DOHH2 (cell line): ENCODE measurements at regions not wholly inside any gene's neighbourhood (a gene's known extent, or its start where the extent isn't known, plus 50 kb on each side); places are given as distances from the start of the nearest gene placed in this dataset.
A peak's percentile ranks its signal among the peaks of the same experiment; 100 is the strongest.

Experiments
- H3F3A ChIP-seq: fragments of 200-600 bp; sonication (generic), shearing (Covaris generic); 2 replicates; pipeline ENCODE4 v1.6.0; 2016; ENCODE audit warnings: antibody characterized with exemption, mild to moderate bottlenecking; ENCODE audit not compliant: control insufficient read depth, insufficient read depth
- H3K27ac ChIP-seq: fragments of 200-600 bp; sonication (generic); 2 replicates; pipeline ENCODE4 v1.5.1; 2014; ENCODE audit warnings: low read depth, mild to moderate bottlenecking, low read length, moderate library complexity
- H3K27me3 ChIP-seq: fragments of 200-600 bp; sonication (generic); 2 replicates; pipeline ENCODE4 v1.6.1; 2014; ENCODE audit warnings: mild to moderate bottlenecking, low read length, mixed read lengths; ENCODE audit not compliant: control insufficient read depth
- H3K36me3 ChIP-seq: fragments of 200-600 bp; sonication (generic); 2 replicates; pipeline ENCODE4 v1.6.1; 2014; ENCODE audit warnings: mild to moderate bottlenecking, low read length, moderate library complexity, mixed read lengths; ENCODE audit not compliant: control insufficient read depth
- H3K4me1 ChIP-seq: fragments of 200-600 bp; sonication (generic); 2 replicates; pipeline ENCODE4 v1.6.1; 2014; ENCODE audit warnings: mild to moderate bottlenecking, low read length, mixed read lengths; ENCODE audit not compliant: control insufficient read depth
- H3K4me2 ChIP-seq: fragments of 200-600 bp; sonication (generic); 2 replicates; pipeline ENCODE4 v1.6.0; 2014; ENCODE audit warnings: mild to moderate bottlenecking, low read length, moderate library complexity
- H3K4me3 ChIP-seq: fragments of 200-600 bp; sonication (generic); 2 replicates; pipeline ENCODE4 v1.5.1; 2014; ENCODE audit warnings: mild to moderate bottlenecking, low read length, mixed read lengths
- H3K79me2 ChIP-seq: fragments of 200-600 bp; sonication (generic); 2 replicates; pipeline ENCODE4 v1.6.1; 2014; ENCODE audit warnings: mild to moderate bottlenecking, low read length, mixed read lengths; ENCODE audit not compliant: control insufficient read depth
- H3K9me2 ChIP-seq: fragments of 200-600 bp; sonication (generic); replicated peaks from 2 replicates; pipeline ENCODE4 v1.6.1; 2014; ENCODE audit warnings: mild to moderate bottlenecking, low read length, mixed read lengths; ENCODE audit not compliant: control insufficient read depth
- H3K9me3 ChIP-seq: fragments of 200-600 bp; sonication (generic); 2 replicates; pipeline ENCODE4 v1.6.1; 2014; ENCODE audit warnings: antibody characterized with exemption, low read length, mixed read lengths; ENCODE audit not compliant: control insufficient read depth, insufficient read depth
- H4K20me1 ChIP-seq: fragments of 200-600 bp; sonication (generic); 2 replicates; pipeline ENCODE4 v1.6.0; 2014; ENCODE audit warnings: low read depth, mild to moderate bottlenecking, antibody characterized with exemption, low read length, moderate library complexity; ENCODE audit not compliant: control insufficient read depth, insufficient read depth
- EZH2phosphoT487 ChIP-seq: fragments of 200-600 bp; sonication (generic); IDR thresholded peaks from 2 replicates; pipeline ENCODE4 v1.6.1; 2017; ENCODE audit warnings: borderline replicate concordance, mild to moderate bottlenecking, antibody characterized with exemption, low read length, moderate library complexity, mixed read lengths
- TF ChIP-seq, protein P1 (sequence below): fragments of 200-600 bp; sonication (generic); IDR thresholded peaks from one replicate; pipeline ENCODE4 v1.5.1; 2014; ENCODE audit warnings: antibody characterized with exemption, mild to moderate bottlenecking, low read depth, low read length; ENCODE audit not compliant: poor library complexity, severe bottlenecking

DNA sequence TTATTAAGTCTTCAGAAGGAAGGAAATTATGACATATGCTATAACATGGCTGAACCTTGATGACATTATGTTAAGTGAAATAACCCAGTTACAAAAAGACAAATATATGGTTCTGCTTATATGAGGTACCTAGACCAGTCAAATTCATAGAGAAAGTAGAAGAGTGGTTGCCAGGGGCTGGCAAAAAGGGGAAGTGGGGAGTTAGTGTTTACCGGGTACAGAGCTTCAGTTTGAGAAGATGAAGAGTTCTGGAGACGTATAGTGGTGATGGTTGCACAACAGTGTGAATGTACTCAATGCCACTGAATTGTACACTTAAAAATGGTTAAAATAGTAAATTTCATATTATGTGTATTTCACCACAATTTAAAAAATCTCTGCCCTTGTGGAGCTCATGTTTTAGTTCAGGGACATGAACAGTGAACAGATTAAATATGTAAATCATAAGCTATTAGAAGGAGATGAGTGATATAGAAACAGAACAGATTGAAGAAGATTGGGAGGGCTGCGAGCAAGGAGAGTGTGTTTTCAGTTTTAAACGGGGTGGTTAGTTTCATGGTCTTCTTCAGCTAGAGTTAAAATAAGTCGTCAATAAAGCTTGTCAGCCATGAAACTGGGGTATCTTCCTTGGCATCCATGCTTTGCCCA is 355.2 kb downstream of the KCNRG start:
- Histone ChIP-seq H4K20me1 (no peaks in the 10 kb centered on the region), H3K4me3 (peak overlapping the region; percentile 18; the same call in 1 of the 2 replicates), H3K9me2 (no peaks in the 10 kb centered on the region), H3K4me2 (peak overlapping the region; percentile 43), H3K9me3 (no peaks in the 10 kb centered on the region), H3F3A (no peaks in the 10 kb centered on the region), H3K27me3 (no peaks in the 10 kb centered on the region), H3K27ac (no peak overlapping the region), H3K79me2 (no peaks in the 10 kb centered on the region), H3K4me1 (peaks cover 18% of the 10 kb centered on the region), H3K36me3 (no peaks in the 10 kb centered on the region)
- TF ChIP-seq, protein P1, sequence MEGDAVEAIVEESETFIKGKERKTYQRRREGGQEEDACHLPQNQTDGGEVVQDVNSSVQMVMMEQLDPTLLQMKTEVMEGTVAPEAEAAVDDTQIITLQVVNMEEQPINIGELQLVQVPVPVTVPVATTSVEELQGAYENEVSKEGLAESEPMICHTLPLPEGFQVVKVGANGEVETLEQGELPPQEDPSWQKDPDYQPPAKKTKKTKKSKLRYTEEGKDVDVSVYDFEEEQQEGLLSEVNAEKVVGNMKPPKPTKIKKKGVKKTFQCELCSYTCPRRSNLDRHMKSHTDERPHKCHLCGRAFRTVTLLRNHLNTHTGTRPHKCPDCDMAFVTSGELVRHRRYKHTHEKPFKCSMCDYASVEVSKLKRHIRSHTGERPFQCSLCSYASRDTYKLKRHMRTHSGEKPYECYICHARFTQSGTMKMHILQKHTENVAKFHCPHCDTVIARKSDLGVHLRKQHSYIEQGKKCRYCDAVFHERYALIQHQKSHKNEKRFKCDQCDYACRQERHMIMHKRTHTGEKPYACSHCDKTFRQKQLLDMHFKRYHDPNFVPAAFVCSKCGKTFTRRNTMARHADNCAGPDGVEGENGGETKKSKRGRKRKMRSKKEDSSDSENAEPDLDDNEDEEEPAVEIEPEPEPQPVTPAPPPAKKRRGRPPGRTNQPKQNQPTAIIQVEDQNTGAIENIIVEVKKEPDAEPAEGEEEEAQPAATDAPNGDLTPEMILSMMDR = no peak
- TF ChIP-seq EZH2phosphoT487 = no peak

DNA sequence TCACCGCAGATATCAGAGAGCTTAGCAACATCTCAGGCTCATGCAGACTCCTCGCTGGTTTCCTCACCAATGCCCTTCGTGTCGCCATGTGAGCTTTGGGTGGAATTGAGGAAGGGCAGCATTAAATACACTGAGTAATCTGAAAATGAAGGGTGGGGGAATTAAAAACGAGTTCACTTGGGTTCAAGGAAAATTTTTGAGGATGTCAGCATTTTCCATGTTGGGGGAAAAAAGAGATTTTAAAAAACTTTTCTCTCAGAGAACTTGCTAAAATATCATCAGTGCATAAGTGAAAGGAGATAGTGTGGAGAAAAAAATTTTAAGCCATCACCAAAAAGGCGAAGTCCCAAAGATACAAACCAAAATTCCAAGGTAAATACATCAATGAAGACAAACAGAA is 359.3 kb downstream of the KCNRG start:
- Histone ChIP-seq H3K9me3 (peaks cover 3% of the 10 kb centered on the region; the same call in 1 of the 2 replicates), H3K4me3 (no peak overlapping the region), H3K36me3 (no peaks in the 10 kb centered on the region), H3F3A (no peaks in the 10 kb centered on the region), H3K9me2 (no peaks in the 10 kb centered on the region), H4K20me1 (no peaks in the 10 kb centered on the region), H3K79me2 (no peaks in the 10 kb centered on the region), H3K4me1 (peaks cover 29% of the 10 kb centered on the region), H3K27me3 (no peaks in the 10 kb centered on the region), H3K4me2 (no peak overlapping the region), H3K27ac (no peak overlapping the region)
- TF ChIP-seq, protein P1 = no peak
- TF ChIP-seq EZH2phosphoT487 = no peak

DNA sequence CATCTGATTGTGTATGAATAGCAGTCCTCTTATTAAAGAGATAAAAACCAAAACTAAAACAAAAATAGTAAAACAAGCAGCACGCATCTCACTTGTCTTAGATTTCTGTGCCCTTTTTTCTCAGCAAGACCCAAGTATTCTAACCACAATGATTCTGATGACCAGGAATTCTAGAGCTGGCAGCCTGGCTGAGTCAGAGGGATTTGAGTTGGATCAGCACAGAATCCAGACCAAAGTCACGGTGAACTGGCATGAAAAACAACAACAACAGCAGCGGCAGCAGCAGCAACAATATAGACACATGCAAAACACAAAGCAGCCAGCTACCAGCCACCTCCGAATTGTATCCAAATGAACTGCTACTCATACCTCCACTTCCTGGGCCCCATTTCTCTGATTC is 360.5 kb downstream of the KCNRG start:
- TF ChIP-seq EZH2phosphoT487 = no peak
- TF ChIP-seq, protein P1 = no peak
- Histone ChIP-seq H3K79me2 (no peaks in the 10 kb centered on the region), H3K9me2 (no peaks in the 10 kb centered on the region), H3K4me2 (0 out of 2 replicates have a peak overlapping the region, but pooled peaks have one; percentile 25), H3K27me3 (no peaks in the 10 kb centered on the region), H3K4me3 (0 out of 2 replicates have a peak overlapping the region, but pooled peaks have one; percentile 11), H3K9me3 (peaks cover 14% of the 10 kb centered on the region), H4K20me1 (no peaks in the 10 kb centered on the region), H3K36me3 (no peaks in the 10 kb centered on the region), H3F3A (no peaks in the 10 kb centered on the region), H3K27ac (no peak overlapping the region), H3K4me1 (peaks cover 20% of the 10 kb centered on the region)
